GM18519 (cell line): ENCODE measurements at regions not wholly inside any gene's neighbourhood (a gene's known extent, or its start where the extent isn't known, plus 50 kb on each side); places are given as distances from the start of the nearest gene placed in this dataset.

Source experiments
- ATAC-seq: cut with Tn5 transposase; IDR thresholded peaks from one replicate; pipeline ENCODE4 v1.9.1; 2021; ENCODE audit warnings: mild to moderate bottlenecking, moderate library complexity; ENCODE audit not compliant: unreplicated experiment, low FRiP score

DNA sequence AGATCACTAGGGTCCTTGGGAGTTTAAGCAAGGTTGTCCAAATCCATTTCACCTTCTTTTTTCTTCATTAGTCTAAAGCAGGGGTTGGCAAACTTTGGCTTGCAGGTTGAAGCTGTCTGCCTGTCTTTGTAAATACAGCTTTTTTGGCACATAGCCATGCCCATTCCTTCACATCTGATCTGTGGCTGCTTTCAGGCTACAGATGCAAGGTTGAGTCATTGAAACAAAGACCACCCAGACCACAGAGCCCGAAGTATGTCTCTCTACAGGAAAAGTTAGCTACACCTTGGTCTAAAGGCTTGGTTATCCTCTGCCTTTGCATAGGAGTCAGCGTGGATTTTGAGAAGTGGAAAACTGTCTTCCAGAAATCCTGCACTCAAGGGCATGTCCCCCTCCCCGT is 238.1 kb upstream of the STS start:
- ATAC-seq, result no peak

DNA sequence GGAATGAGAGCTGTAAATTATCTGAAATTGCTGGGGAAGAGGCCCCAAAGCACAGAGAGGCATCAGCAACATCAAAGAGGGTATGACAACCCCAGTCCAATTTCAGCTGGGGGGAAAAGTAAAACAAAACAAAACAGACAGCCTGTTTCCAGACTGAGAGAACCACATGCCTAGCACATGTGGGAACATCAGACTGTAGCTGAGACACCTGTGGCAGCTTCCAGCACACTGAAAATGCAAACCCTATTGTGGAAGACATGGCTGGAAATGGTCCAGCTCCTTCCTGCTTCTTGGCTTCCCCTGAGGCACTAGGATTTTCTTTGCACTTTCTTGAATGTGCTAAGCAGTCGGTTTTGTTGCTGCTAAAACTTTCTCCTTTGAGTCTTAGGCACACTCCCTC is 240.9 kb upstream of the STS start:
- ATAC-seq, result no peak

DNA sequence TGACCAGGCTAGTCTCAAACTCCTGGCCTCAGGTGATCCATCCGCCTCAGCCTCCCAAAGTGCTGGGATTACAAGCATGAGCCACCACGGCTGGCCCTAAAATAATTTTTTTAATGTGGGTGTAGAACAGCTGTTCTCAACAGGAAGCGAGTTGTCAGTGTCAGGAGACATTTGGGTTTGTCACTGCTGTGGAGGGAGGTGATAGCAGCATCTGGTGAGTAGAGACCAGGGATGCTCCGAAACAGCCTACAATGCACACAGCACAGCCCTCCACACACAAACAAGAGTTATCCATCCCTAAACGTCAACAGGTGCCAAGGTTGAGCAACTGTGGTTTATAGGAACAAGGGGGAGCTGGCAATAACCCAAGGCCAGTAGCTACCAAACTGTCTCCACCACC is 243.4 kb upstream of the STS start:
- ATAC-seq, result no peak

DNA sequence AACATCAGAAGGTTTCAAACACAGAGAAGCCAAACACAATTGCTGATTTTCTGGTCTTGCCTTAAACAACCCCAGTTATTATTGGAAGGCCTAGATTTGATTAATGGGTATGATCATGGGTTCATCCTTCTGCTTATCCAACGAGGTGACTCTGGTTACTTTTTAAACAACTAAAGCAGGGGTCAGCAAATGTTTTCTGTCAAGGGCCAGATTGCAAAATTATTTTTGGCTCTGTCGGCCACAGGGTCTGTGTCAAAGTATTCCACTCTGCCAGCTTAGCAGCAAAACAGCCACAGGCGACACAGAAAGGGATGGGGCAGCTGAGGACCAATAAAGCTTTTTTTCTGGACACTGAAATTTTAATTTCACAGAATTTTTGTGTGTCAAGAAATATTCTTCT is 249.1 kb upstream of the STS start:
- no peak for ATAC-seq

DNA sequence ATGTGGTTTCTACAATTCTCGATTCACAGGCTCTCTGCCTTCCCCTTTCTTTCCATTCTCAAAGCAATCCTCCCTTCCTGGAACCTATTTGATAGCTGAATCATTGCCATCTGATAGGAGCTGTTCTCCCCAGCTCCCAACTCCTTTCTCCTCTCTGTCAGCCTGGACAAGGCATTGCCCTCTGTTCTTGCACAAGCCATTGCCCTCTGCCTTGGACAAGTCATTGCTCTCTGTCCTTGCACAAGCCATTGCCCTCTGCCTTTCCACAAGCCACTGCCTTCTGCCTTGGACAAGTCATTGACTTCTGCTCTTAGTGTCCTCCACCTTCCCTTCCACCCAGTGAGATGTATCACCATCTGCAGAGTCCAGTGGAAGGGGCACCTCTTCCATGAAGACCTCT is 256.1 kb upstream of the STS start:
- ATAC-seq, result no peak

DNA sequence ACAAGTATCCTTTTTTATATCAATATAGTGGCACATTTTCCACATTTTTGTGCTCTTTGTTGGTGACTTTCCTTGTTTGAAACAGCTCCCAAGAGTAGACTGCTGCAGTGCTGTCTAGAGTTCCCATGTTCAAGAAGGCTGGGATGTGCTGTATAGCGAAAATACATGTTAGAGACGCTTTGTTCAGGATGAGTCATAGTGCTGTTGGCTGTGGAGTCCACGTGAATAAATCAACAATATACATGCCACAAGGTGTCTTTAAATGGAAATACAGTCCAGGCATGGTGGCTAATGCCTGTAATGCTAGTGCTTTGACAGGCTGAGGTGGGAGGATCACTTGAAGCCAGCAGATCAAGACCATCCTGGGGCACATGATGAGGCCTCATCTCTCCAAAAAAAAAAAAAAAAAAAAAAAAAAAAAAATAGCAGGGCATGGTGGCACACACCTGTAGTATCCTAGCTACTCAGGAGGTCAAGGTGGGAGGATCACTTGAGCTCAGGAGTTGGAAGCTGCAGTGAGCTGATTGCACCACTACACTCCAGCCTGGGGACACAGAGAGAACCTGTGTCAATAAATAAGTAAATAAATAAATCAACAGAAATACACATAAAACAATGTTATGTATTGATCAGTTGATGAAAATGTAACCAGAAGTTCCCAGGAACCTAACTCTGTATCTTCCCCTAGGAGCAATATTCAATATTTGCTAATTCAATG is 256.8 kb upstream of the STS start:
- ATAC-seq, result no peak

DNA sequence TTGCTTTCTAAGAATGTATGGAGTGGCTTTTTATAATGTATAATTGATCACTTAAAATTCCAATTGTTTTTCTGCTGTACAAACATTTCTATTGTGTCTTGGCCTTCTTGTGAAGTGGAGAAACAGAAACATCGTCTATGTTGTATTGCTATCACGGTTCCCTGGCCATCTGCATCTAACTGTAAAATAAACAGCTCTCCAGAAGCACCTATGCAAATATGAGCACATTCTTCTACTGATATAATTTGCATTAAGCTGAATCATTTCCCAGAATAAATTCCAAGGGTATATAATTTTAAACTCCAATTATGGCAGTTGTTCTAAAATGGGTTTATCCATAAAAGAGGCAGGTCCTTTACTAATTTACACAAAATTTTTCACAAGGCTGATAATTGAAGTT is 261.6 kb upstream of the STS start:
- no peak for ATAC-seq

DNA sequence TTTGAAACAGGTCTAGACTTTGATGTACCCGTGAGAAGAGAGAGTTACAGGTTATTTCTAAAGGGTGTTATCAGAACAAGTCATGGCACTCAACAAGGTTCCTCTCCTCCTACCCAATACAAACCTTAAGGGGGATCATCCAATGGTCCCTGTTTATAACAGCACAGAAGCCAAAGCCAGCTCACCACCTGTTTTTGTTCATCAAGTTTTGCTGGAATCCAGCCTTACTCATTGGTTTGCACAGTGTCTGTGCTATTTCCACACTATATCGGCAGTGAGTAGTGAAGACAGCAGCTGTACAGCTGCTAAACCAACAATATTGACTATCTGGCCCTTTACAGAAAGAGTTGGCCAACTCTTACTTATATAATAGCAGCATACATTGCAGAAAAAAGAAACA is 262.1 kb upstream of the STS start:
- ATAC-seq, result no peak

DNA sequence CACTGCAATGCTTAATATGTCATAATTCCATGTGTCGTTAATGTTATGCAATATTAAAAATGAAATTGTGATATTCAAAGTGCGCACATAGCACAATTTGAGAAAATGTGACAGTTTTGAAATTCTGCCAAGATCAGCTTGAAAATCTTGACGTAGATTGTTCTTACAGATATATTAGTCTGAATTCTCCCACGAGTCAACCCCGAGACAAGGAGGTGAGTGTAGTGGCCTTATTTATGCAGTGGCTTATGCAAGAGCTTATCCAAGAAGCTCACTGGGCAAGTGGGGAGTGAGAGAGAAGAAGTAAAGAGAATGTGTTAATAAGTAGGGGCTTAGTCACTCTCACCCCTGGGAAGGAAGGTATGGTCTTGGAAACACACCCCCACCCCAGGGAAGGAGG is 286.1 kb upstream of the STS start:
- no peak for ATAC-seq

DNA sequence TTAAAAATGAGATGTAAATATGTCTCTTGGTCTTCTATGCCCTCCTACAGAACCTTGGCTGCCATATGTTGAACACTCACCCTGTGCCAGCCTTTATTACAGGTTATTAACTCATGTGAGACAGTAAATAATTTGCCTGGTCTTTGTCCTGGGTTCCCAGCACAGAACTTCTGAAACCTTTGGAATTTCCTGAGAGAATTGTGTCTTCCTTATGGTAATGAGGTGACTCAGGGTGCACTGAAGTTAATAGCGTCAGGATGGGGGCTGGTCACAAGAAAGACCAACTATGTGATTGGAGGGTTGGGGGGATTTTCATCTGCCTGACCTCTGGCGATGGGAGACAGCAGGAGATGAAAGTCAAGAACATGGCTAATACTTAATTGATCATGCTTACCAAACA is 289.8 kb upstream of the STS start:
- no peak for ATAC-seq

DNA sequence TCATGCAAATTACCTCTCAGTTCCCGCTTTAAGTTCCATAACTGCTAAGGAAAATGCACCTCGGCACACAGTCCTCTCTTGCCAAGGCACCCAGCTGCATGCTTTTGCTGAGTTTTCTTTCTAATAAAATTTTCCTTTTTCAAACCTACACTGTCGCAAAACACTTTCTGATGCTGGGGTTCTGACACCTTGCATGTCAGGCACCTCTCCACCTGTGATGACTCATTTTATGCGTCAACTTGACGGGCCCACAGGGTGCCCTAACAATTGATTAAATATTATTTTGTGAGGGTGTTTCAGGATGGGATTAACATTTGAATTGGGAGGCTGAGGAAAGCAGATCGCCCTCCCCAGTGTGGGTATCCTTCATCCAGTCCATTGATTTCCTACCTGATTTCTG is 291.0 kb upstream of the STS start:
- no peak for ATAC-seq

DNA sequence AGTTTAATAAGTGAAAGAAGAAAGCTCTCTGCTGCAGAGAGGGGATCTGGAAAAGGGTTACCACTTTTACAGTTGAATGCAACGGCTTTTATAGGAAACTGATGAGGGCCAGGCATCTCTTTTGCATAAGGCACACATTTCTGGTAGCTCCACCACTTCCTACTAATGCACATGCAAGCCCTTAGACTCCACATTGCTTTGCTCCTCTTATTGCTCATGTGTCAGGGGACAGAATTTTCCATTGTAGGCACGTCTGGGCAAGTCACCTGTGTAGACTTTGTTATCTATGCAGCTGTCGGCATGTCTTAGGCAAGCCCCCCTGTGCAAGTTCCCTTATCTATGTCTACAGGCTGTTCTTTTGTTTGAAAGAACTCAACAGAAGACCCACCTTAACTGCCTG is 294.6 kb upstream of the STS start:
- no peak for ATAC-seq

DNA sequence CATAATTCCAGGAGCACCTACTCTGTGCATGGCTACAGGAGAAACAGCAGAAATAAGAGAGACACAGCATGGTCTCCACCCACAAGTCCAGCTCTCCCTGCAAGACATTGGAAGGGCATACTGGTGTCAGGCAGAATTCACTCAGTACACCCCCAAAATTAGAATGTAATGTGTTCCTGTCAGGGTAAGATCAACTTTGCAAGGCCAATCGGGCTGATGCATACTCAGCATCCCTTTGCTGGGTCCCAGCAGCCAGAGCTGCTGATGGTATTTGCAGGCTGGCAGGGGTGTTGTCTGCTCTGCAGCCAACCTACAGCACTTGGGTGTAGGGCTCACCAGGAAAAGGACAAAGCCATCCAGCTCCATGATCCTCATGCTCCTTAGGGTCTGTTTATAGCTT is 295.4 kb upstream of the STS start:
- ATAC-seq, result no peak

DNA sequence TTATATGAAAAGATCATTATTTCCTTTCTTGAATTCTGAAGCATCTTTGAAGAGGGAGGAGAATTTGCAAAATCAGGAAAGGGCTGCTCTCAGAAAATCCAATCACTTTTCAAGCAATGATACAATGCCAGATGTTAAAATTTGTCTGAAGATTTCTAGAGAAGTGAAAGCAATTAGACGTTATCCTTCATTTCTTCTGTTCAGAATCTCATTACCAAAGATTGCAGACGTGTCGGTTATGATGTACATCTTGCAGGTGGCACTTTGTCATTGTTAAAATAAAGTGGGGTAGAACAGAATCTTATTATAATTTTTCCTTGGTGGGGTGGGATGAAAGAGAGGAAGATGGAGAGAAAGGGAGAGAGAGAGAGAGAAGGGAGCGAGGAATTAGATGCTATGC is 296.4 kb upstream of the STS start:
- no peak for ATAC-seq

DNA sequence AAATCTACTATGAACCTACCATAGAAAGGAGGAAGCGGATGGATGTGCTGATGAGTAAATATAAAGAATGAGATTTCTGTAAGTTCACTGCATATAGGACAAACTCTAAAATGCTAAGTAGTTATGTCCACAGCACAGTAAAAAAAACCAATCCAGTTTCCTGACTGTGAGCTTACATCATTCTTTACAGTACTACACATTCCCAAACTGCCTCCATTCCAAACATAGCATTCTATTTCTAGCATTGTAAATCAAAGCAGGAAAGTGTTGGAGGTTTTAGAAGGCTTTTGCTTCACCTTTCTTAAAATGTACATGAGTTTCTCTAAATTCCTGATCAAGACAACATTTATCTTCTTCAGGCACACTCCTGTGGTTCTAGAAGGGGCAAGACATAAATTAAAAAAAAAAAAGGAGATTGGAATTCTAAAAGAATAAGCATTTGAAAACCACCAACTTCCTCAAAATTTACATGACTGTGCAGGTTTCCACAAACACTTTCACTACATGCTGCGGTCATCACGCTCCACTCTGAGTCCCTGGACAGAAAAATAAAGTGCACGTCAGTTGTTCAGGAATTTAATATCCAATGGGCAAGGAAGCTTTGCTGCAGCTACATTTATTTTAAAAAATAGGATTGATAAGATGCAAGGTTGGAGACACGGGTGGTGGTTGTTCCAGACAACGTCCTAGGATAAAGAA is 297.6 kb upstream of the STS start:
- ATAC-seq, result no peak

DNA sequence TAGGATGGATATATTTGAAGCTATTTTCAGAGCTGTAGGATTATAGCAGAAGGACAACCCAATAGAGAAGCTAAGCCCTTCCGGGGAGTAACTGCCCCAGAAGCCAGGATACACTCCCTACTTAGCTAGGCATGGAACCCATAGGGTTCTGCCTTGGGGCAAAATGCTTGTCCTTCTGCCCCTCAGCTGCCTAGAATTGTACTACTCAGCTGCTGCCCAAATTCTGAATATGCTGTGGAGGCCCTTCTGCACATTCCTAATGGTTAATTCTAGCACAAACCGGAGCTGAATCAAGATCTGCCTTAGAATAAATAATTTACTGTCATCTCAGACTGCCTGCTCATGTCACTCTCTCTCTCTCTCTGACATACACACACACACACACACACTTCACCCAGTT is 297.7 kb upstream of the VCX3A start:
- no peak for ATAC-seq

DNA sequence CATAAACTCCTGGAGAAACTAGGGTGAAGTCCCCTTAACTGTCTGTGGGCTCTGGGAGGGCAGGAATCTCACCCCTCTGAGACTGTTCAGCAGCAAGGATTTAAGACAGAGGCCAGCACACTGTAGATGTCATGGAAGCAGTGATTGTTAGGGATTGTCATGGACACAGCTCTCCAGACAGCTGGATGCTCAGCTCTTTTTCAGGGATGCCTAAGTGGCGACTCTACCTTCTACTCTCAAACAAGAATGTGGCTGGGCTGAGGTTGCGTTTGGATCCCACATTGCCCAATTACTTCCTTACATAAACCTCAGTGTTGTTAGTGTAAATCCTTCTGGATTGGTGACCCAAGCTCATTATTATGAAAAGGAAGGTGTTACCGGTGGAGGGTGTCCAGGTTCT is 291.9 kb upstream of the VCX3A start:
- ATAC-seq, result no peak

DNA sequence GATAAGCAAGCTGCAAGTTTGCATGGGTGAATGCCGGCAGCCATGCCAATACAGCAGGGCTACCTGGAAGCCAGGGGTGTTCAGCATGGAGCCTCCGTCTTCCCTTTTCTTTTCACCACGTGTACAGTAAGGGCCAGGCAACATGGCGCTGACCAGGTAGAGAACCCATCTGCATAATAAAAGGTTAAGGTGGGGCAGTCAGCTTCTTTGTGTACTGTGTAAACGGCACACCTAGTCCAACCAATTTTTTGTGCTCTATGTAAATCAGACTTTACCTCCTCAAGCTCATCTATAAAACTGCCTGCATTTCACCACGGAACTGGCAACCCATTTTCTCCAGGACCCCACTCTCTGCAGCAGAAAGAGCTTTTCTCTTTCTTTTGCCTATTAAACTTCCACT is 286.8 kb upstream of the VCX3A start:
- ATAC-seq, result no peak

DNA sequence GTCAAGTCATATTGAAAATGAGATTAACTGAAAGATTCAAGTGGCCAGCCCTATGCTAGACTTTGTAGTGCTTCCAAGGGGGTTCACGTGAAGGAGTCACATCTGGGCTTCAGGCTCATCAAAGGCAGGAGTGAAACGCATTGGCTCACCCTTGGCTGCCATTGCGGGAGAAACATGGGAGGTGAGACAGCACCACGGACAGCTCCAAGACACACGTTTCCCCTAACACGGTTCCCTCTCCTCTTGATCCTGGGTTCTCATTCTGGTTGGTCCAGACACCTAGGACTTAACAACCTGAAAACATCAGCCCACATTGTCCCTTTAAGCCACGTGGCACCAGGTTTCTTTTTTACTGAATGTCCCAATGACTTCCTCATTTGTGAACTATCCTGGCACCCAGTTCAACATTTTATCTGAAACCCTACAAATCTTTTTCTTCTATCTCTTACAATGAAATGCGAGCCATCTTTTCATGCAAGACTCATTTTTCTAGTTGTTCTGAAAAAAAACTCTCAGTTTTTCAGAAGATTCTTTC is 279.0 kb upstream of the VCX3A start:
- no peak for ATAC-seq

DNA sequence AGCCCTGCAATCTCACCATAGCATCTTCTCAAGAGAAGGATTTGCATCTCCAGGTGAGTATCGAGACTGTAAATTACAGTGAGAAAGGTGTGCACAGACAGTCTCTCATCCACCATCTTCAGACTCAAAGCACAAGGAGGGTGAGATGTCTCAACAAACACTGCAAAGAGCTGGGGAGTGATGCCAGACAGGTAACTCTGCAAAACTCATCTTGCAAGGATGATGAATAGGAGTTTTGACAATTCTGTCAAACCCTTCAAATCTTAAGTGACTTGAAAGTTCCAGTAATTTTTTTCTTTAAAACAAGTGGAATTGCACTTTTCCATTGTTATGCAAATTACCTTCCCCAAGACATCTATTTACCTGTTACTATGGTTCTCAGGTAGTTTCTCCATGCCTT is 277.2 kb upstream of the VCX3A start:
- no peak for ATAC-seq

DNA sequence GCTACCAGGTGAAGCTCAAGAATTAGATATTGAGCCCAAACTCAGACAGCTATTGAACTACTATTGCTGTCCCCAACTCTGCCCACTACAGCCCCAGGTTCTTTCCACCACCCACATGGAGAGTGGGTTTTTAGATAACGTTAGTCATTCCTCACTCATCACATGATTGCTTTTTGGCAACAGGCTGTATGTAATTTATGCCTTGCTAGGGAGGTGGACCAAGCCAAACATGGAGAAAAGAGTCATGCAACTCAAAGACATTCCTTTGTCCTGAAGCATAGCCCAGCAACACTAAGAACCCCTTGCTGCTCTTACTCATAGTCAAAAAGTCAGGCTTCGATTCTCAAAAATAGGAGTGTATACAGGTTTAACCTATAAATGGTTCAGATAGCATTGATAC is 275.9 kb upstream of the VCX3A start:
- no peak for ATAC-seq

DNA sequence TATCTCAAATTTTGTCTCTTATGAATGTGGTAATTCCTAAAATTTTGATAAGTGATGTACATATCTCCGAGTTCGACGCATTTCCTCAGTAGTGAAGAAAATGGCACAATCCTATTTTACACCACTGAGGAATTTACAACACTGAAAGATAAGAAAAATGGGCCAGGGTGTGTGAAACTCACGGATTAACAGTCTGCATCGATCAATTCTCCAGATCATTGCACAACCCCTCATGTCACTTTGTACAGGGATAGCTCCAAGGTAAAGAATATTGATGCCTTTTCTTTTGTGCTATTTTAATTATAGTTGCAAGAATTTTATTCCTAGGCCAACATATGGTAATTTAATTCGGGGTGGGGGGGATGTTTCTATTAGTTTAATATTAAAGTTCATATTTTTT is 268.7 kb upstream of the VCX3A start:
- ATAC-seq, result no peak
